ENCODE measurements at regions not wholly inside any gene's neighbourhood (a gene's known extent, or its start where the extent isn't known, plus 50 kb on each side); places are given as distances from the start of the nearest gene placed in this dataset.
A peak's percentile ranks its signal among the peaks of the same experiment; 100 is the strongest.

DNA sequence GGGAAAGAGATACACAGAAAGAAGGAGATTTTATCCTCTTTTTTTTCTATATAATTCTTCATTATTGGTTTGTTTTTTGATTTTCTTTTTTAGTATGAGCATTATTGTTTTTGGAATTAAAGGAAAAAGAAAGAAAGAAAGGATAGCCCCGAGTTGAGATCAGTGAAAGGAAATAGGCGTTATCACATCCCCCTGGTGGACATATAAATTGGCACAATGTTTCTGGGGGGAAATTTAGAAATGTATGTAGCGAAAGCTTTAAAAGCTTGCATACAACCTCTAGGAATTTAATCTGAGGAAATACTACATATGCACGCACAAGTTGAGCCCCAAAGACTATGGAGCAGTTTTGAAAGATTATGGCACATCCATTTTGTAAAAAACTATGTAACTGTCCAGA, 226.3 kb upstream of the LDB2 start:
- no peak for DNase-seq (ENCODE audit: low spot score)
- TF ChIP-seq, protein P1, sequence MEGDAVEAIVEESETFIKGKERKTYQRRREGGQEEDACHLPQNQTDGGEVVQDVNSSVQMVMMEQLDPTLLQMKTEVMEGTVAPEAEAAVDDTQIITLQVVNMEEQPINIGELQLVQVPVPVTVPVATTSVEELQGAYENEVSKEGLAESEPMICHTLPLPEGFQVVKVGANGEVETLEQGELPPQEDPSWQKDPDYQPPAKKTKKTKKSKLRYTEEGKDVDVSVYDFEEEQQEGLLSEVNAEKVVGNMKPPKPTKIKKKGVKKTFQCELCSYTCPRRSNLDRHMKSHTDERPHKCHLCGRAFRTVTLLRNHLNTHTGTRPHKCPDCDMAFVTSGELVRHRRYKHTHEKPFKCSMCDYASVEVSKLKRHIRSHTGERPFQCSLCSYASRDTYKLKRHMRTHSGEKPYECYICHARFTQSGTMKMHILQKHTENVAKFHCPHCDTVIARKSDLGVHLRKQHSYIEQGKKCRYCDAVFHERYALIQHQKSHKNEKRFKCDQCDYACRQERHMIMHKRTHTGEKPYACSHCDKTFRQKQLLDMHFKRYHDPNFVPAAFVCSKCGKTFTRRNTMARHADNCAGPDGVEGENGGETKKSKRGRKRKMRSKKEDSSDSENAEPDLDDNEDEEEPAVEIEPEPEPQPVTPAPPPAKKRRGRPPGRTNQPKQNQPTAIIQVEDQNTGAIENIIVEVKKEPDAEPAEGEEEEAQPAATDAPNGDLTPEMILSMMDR (IDR thresholded peaks at IDR 0.05; ENCODE audit: borderline replicate concordance, control extremely low read depth, extremely low read depth, insufficient read depth, missing control alignments), result no peak
- in situ Hi-C loops (cut with MboI; ENCODE audit: low sequenced_read_pairs, unreplicated experiment), result no loop called here

DNA sequence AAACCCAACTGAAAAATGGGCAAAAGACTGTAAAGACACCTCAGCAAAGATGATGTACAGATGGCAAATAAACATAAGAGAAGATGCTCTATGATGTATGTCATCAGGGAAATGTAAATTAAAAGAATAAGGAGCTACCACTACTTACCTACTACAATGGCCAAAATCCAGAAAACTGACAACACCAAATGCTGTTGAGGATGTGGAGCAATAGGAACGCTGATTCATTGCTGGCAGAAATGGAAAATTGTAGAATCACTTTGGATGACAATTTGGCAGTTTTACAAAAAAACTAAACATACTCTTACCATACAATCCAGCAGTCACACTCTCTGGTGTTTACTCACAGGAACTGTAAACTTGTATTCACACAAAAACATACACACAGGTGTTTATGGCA, 222.3 kb upstream of the LDB2 start:
- no peak for DNase-seq (ENCODE audit: low spot score)
- in situ Hi-C loops (cut with MboI; ENCODE audit: low sequenced_read_pairs, unreplicated experiment), result no loop called here
- TF ChIP-seq, protein P1 (IDR thresholded peaks at IDR 0.05; ENCODE audit: borderline replicate concordance, control extremely low read depth, extremely low read depth, insufficient read depth, missing control alignments), result no peak

DNA sequence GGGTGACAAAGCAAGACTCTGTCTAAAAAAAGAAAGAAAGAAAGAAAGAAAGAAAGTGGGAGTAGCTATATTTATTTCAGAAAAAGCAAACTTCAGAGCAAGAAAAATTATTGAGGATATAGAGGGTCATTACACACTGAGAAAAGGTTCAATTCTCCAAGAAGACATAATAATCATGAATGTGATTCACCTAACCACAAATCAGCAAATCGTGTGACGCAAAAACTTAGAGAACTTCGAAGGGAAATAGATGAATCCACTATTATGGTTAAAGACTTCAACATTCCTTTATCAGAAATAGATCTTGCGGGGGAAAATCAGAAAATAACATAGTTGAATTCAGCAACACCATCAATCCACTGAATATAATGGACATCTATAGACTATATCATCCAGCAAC, 219.3 kb upstream of the LDB2 start:
- no peak for DNase-seq (ENCODE audit: low spot score)
- TF ChIP-seq, protein P1 (IDR thresholded peaks at IDR 0.05; ENCODE audit: borderline replicate concordance, control extremely low read depth, extremely low read depth, insufficient read depth, missing control alignments), result no peak

DNA sequence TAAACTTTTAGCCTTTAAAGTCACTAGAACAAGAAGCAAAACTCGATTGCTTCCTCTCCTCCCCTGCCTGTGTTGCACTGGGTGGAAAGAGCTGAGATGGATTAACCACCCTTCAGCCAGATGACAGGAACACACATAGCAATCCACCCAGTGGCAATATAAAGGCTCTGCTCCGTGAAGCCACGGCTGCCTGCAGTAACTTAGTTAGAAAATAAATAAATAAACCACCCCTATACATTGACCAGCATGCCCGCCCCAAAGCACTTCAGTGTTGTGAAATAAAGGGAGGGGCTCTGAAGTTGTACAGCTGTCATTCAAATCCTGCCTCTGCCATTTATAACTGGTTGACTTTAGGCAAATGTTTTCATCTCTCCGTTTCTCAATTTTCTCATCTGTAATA, 217.1 kb upstream of the LDB2 start:
- TF ChIP-seq, protein P1 (IDR thresholded peaks at IDR 0.05; ENCODE audit: borderline replicate concordance, control extremely low read depth, extremely low read depth, insufficient read depth, missing control alignments), result no peak
- no peak for DNase-seq (ENCODE audit: low spot score)
- in situ Hi-C loops (cut with MboI; ENCODE audit: low sequenced_read_pairs, unreplicated experiment), result no loop called here

More for the DNA sequence above, 219.3 kb upstream of the LDB2 start:
- in situ Hi-C loops (cut with MboI; ENCODE audit: low sequenced_read_pairs, unreplicated experiment), result no loop called here

DNA sequence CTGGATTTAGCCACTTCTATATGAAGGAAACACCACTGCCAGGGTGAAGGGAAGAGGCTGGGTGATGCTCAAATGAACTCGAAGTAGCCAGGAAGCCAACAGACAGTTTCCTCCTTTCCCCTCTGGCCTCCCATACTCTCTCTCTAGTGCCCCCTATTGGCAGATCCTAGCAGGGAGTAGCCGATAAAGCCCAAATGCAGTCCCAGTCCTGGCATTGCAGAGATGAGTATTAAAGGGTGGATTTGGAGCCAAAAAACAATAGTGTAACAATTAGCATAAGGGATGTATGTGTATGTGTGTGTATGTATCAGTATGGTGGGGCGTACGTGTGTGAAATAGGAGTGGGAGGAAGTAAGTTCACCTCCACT, 213.8 kb upstream of the LDB2 start:
- TF ChIP-seq, protein P1 (IDR thresholded peaks at IDR 0.05; ENCODE audit: borderline replicate concordance, control extremely low read depth, extremely low read depth, insufficient read depth, missing control alignments), result peak; percentile 22
- in situ Hi-C loops (cut with MboI; ENCODE audit: low sequenced_read_pairs, unreplicated experiment), result no loop called here

DNA sequence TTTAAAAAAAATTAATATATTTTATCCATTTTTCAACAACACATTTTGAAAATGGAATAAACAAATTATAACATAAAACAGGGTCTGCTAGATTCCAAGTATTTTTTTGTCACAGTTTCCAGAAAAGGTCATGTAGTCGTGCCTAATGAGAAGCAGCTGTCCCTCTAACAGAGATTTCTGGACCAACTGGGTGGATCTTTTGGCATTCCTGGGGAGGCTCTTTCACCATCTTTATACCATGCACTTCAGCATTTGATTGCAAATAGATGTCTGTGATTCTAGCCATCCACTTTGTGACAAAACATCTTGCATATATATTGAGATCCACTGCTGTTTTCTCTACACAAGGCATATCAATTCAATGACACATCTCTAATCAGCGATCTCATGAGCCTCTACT, 210.7 kb upstream of the LDB2 start:
- in situ Hi-C loops (cut with MboI; ENCODE audit: low sequenced_read_pairs, unreplicated experiment), result no loop called here
- DNase-seq (ENCODE audit: low spot score), result no peak
- TF ChIP-seq, protein P1 (IDR thresholded peaks at IDR 0.05; ENCODE audit: borderline replicate concordance, control extremely low read depth, extremely low read depth, insufficient read depth, missing control alignments), result no peak

More for the DNA sequence above, 213.8 kb upstream of the LDB2 start:
- DNase-seq (ENCODE audit: low spot score), result peak; percentile 6

DNA sequence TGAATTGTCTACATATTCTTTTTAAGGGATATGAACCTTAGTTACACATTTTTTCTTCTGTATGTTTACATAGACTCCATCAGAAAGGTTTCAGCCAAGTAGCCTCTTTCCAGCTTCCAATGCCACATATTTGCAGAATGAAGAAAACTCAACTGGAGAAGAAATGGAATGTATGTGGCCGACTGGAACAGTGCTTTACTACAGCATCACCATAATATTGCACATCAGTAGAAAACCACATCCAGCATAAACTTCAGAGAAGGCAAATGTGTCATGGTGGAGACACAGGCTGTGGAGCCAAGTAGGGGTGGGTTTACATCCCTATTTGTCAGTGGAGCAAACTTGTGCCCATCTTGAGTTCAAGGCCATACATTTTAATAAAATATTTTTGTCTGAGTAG, 204.8 kb upstream of the LDB2 start:
- DNase-seq (ENCODE audit: low spot score), result no peak
- in situ Hi-C loops (cut with MboI; ENCODE audit: low sequenced_read_pairs, unreplicated experiment), result no loop called here
- TF ChIP-seq, protein P1 (IDR thresholded peaks at IDR 0.05; ENCODE audit: borderline replicate concordance, control extremely low read depth, extremely low read depth, insufficient read depth, missing control alignments), result no peak
